ENCODE measurements at regions not wholly inside any gene's neighbourhood (a gene's known extent, or its start where the extent isn't known, plus 50 kb on each side); places are given as distances from the start of the nearest gene placed in this dataset.
"Not testable (repeated sequence)": the region's sequence is repeated elsewhere in the genome, so short reads cannot be mapped to it uniquely, and the experiment has no call there.

DNA sequence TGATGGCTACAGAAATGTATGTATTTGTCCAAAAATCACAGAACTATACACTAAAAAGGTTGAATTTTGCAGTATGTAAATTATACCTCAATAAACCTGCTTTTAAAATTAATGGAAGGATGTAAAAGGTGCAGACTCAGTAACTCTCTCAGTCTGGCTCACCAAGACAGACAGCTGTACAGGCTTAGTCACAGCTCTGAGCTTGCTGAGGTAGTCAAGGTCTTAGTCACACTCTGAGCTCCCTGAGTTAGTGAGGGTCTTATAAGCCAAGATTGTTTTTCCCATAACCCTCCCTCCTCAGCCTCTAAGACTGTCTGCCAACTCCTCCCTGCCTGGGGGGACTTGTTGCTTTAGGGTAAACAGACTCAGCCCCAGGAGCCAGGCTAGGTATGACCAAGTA, 59.3 kb upstream of the IZUMO1R start:
- CTCF ChIA-PET = no interaction called here
- Histone ChIP-seq H2BK5ac (ENCODE audit: low read depth, low read length, poor library complexity, severe bottlenecking) (no peak overlapping the region), H2BK120ac (ENCODE audit: low read depth, low read length) (no peak overlapping the region), H3K27ac (ENCODE audit: insufficient read depth, low read length) (no peak overlapping the region), H3K18ac (ENCODE audit: low read depth, low read length) (no peak overlapping the region), H4K5ac (ENCODE audit: low read depth, low read length) (no peak overlapping the region), H3K23ac (ENCODE audit: low read depth, low read length) (no peak overlapping the region), H3K56ac (ENCODE audit: extremely low read depth, insufficient read depth, low read length) (no peak overlapping the region), H3K4me3 (ENCODE audit: insufficient read depth, low read depth, low read length) (no peak overlapping the region), H4K20me1 (ENCODE audit: insufficient read depth, low read length) (no peaks in the 10 kb centered on the region), H3K9ac (ENCODE audit: low read depth, low read length) (no peak overlapping the region), H3K9me3 (ENCODE audit: control insufficient read depth, insufficient read depth, low read length) (no peaks in the 10 kb centered on the region), H3K79me1 (ENCODE audit: low read depth in 1 of 2, low read length in 2 of 2) (no peaks in the 10 kb centered on the region), H2AK5ac (ENCODE audit: low read depth, low read length) (no peak overlapping the region), H3K27me3 (ENCODE audit: control insufficient read depth, insufficient read depth, low read length) (no peaks in the 10 kb centered on the region), H3K4ac (ENCODE audit: low read depth, low read length) (no peak overlapping the region), H4K8ac (ENCODE audit: low read depth in 2 of 2, low read length in 2 of 2) (no peak overlapping the region), H3K9me1 (ENCODE audit: insufficient read depth, low read length) (no peaks in the 10 kb centered on the region), H3K14ac (replicated peaks; ENCODE audit: low read depth, low read length) (no peak overlapping the region), H2AK9ac (replicated peaks; ENCODE audit: low read depth, low read length, poor library complexity) (no peak overlapping the region), H4K91ac (ENCODE audit: insufficient read depth, low read depth, low read length) (no peak overlapping the region), H3K36me3 (ENCODE audit: control insufficient read depth, insufficient read depth, low read length) (no peaks in the 10 kb centered on the region), H3K4me2 (ENCODE audit: low read depth, low read length) (no peak overlapping the region), H2BK15ac (ENCODE audit: low read depth, low read length) (no peak overlapping the region), H2AFZ (replicated peaks; ENCODE audit: low read length, poor library complexity) (peak overlapping the region; percentile 10), H3K4me1 (ENCODE audit: control insufficient read depth, insufficient read depth, low read length) (no peaks in the 10 kb centered on the region), H2BK20ac (ENCODE audit: low read depth, low read length) (no peak overlapping the region)
- ATAC-seq (ENCODE audit: low read depth) = no peak
- in situ Hi-C loops (cut with MboI; ENCODE audit: low sequenced_read_pairs) = no loop called here
- no TSS peak for BruUV-seq (replicated peaks)
- dilution Hi-C loops (cut with HindIII; ENCODE audit: low sequenced_read_pairs, unreplicated experiment) = no loop called here
- intact Hi-C loops (cut with micrococcal nuclease) = no loop called here
- DNase-seq = peak; percentile 26
- no peak for TF ChIP-seq RFX5 (IDR thresholded peaks at IDR 0.05; ENCODE audit: low read depth, low read length)
- no peak for TF ChIP-seq CEBPB (IDR thresholded peaks at IDR 0.05; ENCODE audit: low read depth, low read length)
- TF ChIP-seq SMC3 (IDR thresholded peaks at IDR 0.05; ENCODE audit: low read depth, low read length) = no peak
- no peak for TF ChIP-seq RAD21 (IDR thresholded peaks at IDR 0.05; ENCODE audit: low read length)
- no peak for TF ChIP-seq CHD1 (IDR thresholded peaks at IDR 0.05; ENCODE audit: low read depth, low read length)
- TF ChIP-seq MAZ (IDR thresholded peaks at IDR 0.05; ENCODE audit: borderline replicate concordance, low read depth, low read length) = no peak
- no peak for TF ChIP-seq MAFK (IDR thresholded peaks at IDR 0.05; ENCODE audit: low read depth, low read length)
- no peak for TF ChIP-seq POLR2A (IDR thresholded peaks at IDR 0.05; ENCODE audit: low read depth, low read length)
- TF ChIP-seq FOS (IDR thresholded peaks at IDR 0.05; ENCODE audit: low read depth, low read length) = no peak
- no peak for TF ChIP-seq MXI1 (IDR thresholded peaks at IDR 0.05; ENCODE audit: borderline replicate concordance, low read depth, low read length)
- no peak for TF ChIP-seq RCOR1 (IDR thresholded peaks at IDR 0.05; ENCODE audit: insufficient replicate concordance, low read length)
- POLR2A ChIA-PET (ENCODE audit: unreplicated experiment) = no interaction called here

DNA sequence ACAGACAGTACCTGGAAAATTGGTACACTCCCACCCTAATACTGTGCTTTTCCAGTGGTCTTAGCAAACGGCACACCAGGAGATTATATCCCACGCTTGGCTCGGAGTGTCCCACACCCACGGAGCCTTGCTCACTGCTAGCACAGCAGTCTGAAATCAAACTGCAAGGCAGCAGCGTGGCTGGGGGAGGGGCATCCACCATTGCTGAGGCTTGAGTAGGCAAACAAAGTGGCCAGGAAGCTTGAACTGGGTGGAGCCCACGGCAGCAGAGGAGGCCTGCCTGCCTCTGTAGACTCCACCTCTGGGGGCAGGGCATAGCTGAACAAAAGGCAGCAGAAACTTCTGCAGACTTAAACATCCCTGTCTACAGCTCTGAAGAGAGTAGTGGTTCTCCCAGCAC, 56.1 kb upstream of the IZUMO1R start:
- H3K4me2 ChIP-seq (ENCODE audit: low read depth, low read length); in situ Hi-C loops (cut with MboI; ENCODE audit: low sequenced_read_pairs); H2AK9ac ChIP-seq (replicated peaks; ENCODE audit: low read depth, low read length, poor library complexity); H3K4ac ChIP-seq (ENCODE audit: low read depth, low read length); H4K5ac ChIP-seq (ENCODE audit: low read depth, low read length); H3K9me1 ChIP-seq (ENCODE audit: insufficient read depth, low read length); H3K23ac ChIP-seq (ENCODE audit: low read depth, low read length); BruUV-seq (replicated peaks); H4K8ac ChIP-seq (ENCODE audit: low read depth in 2 of 2, low read length in 2 of 2); H3K9ac ChIP-seq (ENCODE audit: low read depth, low read length); ATAC-seq (ENCODE audit: low read depth); H2BK15ac ChIP-seq (ENCODE audit: low read depth, low read length); dilution Hi-C loops (cut with HindIII; ENCODE audit: low sequenced_read_pairs, unreplicated experiment); H2BK20ac ChIP-seq (ENCODE audit: low read depth, low read length); H3K27me3 ChIP-seq (ENCODE audit: control insufficient read depth, insufficient read depth, low read length); H4K20me1 ChIP-seq (ENCODE audit: insufficient read depth, low read length); intact Hi-C loops (cut with micrococcal nuclease); H2BK5ac ChIP-seq (ENCODE audit: low read depth, low read length, poor library complexity, severe bottlenecking); H2BK120ac ChIP-seq (ENCODE audit: low read depth, low read length); H2AFZ ChIP-seq (replicated peaks; ENCODE audit: low read length, poor library complexity); H3K36me3 ChIP-seq (ENCODE audit: control insufficient read depth, insufficient read depth, low read length); POLR2A ChIA-PET (ENCODE audit: unreplicated experiment); H2AK5ac ChIP-seq (ENCODE audit: low read depth, low read length); H3K4me1 ChIP-seq (ENCODE audit: control insufficient read depth, insufficient read depth, low read length); H3K9me3 ChIP-seq (ENCODE audit: control insufficient read depth, insufficient read depth, low read length); H3K79me1 ChIP-seq (ENCODE audit: low read depth in 1 of 2, low read length in 2 of 2); H3K56ac ChIP-seq (ENCODE audit: extremely low read depth, insufficient read depth, low read length); DNase-seq; H3K18ac ChIP-seq (ENCODE audit: low read depth, low read length); H3K4me3 ChIP-seq (ENCODE audit: insufficient read depth, low read depth, low read length); H4K91ac ChIP-seq (ENCODE audit: insufficient read depth, low read depth, low read length); H3K27ac ChIP-seq (ENCODE audit: insufficient read depth, low read length); H3K14ac ChIP-seq (replicated peaks; ENCODE audit: low read depth, low read length): not testable (repeated sequence)
- CTCF ChIA-PET = interaction anchor here (0.6 kb wide), 1 partner anchor 43 kb away, joined by 3 read pairs; no protein-coding TSS in a partner anchor
- WGBS, 2 experiments (ENCODE audit: extremely low coverage in 2 of 2, insufficient read length in 1 of 2) = 60% methylated on average over 1 of the region's 6 CpGs; no CpG with 5 or more reads in 1 of the 2 experiments

Data from IMR-90 (cell line).